Eye (tissue), 1 donor: ENCODE measurements at regions not wholly inside any gene's neighbourhood (a gene's known extent, or its start where the extent isn't known, plus 50 kb on each side); places are given as distances from the start of the nearest gene placed in this dataset.
"Not testable (repeated sequence)": the region's sequence is repeated elsewhere in the genome, so short reads cannot be mapped to it uniquely, and the experiment has no call there.

ENCODE experiments used
- DNase-seq: peaks from one replicate; pipeline ENCODE4 v3.0.0-alpha.2; 2015

GRCh38 chr13:62524061-62524460, 1108.4 kb upstream of the PCDH20 start:
- DNase-seq: no peak

DNA sequence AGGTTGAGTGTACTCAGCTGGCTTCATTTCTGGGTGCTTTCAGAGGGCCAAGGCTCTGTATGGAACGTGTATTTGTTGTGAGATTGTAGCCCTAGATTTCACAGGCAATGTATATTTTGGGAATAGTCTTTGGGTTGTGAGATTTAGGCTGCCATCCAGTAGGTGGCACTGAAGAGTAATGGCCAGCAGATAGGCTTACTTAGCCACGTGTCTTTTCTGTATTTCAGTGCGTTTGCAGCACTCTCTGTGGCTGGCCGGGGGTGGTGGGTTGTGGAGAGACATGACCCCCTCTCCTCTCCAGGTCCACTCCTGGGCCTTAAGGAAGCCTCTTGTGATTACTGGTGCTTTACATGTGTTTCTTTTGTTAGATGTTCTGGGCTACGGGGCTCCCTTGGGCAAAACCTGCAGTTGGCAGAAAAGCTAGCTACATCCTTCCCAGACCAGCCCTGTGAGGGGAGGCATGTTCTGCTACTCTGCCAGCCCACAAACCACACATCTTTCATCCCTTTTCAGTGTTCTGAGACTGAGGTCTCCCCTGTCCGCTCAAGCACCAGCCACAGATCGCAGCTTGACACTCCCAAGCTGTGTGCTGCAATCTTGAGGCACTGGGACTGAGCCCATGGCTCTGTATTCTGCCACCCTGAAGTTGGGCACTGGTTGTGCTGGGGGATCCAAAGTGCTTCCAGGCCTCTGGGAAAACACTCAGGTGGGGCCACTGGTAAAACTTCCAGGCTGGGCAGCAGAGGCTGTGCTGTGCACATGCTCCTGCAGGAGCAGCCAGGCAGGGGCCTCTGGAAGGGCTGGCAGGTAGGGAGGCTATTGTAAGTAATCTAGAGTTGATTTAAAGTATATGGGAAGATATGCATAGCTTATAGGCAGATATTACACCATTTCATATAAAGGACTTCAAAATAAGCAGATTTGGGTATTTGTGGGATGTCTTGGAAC, 1096.8 kb upstream of the PCDH20 start:
- DNase-seq: peak; percentile 29

DNA sequence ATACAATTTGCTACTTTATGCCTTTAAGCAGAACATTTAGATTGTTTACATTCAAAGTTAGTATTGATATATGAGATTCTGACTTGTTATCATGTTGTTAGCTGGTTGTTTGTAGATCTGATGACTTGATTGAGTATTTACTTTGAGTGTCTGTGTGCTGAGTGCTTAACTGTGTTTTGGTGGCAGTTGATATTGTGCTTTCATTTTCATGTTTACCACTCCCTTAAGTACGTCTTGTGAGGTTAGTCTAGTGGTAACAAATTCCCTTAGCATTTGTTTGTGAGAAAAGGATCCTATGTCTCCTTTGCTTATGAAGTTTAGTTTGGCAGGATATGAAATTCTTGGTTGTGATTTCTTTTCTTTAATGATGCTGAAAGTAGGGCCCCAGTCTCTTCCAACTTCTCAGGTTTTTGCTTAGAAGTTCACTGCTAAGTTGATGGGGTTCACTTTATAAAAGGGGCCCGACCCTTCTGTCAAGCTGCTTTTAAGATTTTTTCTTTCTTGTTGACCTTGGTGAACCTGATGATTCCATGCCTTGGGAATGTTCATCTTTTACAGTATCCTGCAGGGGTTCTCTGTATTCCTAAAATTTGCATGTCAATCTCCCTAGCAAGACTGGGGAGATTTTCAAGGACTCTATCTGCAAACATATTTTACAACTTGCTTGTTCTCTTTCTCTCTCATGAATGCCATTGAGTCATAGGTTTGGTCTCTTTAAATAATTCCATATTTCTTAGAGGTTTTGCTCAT, 1095.4 kb upstream of the PCDH20 start:
- DNase-seq: no peak

DNA sequence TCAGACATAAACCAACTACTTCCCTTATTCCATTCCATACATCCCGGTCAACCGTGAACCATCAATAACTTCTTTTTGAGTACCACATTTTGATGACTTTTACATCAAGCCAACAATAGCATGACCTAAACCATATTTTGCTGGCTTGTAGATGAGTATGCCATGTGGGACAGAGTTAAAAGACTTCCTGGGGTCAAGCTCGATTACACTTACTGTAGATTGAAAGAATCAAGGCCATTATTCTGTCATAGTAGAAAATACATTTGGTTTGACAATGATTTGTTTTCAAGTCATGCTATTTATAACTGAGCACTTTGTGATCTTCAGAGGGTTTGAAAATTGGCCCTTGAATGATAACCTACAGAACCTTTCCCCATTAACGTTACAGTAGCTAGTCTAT, 1086.9 kb upstream of the PCDH20 start:
- no peak for DNase-seq

DNA sequence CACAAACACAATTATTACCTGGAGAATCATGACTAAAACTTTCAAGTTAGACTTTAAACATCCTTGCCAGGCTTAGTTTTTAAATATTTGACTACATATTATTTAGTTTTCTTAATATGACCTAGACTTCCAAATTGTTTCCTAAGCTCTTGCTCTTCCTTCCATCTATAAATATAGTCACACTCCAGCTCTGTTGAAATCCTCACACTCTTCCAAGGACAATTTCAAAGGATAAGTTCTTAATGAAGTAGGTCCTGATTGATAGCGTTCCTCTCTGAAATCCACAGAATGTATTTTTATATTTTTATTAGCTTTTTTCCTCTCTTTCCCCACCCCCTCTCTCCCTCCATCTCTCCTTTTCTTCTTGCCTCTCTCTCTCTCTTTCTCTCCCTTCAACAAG, 1074.1 kb upstream of the PCDH20 start:
- DNase-seq: no peak

- peak; percentile 24 for DNase-seq
Measured at GRCh38 chr13:62483774-62484173, 1068.1 kb upstream of the PCDH20 start.

- no peak for DNase-seq
Measured at GRCh38 chr13:62482351-62482750, 1066.7 kb upstream of the PCDH20 start.

DNA sequence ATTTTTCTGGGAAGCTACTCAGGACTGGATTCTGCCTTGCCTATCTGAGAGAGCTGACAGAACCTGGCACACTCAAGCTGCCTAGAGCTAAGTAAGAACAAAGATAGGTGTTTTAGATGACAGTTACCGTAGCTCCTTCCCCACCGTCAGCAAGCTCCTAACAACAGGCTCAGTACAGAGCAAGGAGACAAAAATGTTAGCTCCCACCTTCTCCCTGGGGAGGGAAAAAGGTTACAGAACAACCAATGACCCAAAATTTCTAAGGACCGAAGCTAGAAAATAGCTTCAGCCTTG, 1058.2 kb upstream of the PCDH20 start:
- DNase-seq: no peak

GRCh38 chr13:62473190-62473943, 1057.7 kb upstream of the PCDH20 start:
- DNase-seq: no peak

DNA sequence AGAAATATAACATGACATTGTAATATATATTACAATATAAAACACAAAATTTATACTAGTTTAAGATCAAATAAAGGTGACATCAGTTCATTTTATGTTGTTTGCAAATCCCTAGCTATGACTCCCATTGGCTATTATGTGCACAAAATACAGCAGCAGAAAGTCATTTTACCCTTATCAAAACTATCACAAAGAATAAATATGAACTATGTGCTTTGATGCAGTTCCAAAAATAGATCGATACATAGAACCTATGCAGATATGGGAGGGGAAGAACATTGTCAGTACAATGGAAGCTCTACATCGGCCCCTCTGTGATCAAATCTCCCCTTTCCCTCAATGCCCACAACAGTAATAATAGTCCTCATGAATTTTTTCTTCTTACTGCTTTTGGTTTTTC, 1038.1 kb upstream of the PCDH20 start:
- no peak for DNase-seq

DNA sequence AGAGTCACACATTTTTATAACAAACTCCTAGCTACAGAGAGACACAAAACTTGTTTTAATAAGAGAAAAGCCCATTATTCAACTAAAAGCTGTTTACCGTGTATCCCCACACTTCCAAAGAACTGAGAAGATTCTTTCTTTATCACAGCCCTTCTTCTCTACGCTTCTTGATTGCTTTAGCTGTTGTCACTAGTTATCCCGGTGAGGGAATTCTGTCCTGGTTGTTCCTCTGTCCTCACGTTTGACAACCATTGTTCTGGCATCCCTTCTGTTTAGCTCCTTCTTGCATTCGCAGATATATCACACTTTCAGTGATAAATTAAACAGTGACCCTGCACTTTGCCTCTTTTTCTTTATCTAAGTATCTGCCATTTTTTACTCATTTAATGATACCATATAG, 1035.1 kb upstream of the PCDH20 start:
- no peak for DNase-seq

DNA sequence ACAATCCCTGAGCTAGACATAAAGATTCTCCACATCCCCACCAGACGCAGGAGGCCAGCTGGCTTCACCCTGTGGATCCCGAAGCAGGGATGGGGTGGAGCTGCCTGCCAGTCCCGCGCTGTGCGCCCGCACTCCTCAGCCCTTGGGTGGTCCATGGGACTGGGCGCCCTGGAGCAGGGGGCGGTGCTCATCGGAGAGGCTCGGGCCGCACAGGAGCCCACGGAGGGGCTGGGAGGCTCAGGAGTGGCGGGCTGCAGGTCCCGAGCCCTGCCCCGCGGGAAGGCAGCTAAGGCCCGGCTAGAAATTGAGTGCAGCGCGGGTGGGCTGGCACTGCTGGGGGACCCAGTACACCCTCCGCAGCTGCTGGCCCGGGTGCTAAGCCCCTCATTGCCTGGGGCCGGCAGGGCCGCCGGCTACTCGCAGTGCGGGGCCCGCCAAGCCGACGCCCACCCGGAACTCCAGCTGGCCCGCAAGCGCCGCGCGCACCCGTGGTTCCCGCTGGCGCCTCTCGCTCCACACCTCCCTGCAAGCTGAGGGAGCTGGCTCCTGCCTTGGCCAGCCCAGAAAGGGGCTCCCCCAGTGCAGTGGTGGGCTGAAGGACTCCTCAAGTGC, 1032.2 kb upstream of the PCDH20 start:
- not testable (repeated sequence) for DNase-seq

GRCh38 chr13:62444805-62445204, 1029.2 kb upstream of the PCDH20 start:
- DNase-seq: no peak

GRCh38 chr13:62434081-62434480, 1018.4 kb upstream of the PCDH20 start:
- no peak for DNase-seq

- no peak for DNase-seq
Measured at GRCh38 chr13:62433660-62434059, 1018.0 kb upstream of the PCDH20 start.

DNA sequence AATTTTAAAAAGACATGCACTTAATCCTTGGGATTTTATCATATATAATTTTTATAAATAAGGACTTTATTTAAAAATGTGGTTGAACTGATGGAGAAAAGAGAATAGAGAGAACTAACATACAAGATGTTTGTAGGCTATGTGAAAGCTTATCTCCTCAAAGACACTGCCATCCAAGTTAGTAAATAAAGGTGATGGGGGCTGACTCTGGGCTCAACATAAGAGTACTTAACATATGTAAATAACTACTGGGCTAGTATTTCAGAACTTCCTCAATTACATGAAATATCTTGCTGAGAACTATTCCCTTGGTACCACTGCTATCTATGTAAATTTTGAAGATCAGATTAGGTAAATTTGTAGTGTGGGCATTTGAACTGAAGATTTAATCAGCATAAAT, 1017.3 kb upstream of the PCDH20 start:
- DNase-seq: no peak

- no peak for DNase-seq
Measured at GRCh38 chr13:62432295-62432694, 1016.6 kb upstream of the PCDH20 start.

DNA sequence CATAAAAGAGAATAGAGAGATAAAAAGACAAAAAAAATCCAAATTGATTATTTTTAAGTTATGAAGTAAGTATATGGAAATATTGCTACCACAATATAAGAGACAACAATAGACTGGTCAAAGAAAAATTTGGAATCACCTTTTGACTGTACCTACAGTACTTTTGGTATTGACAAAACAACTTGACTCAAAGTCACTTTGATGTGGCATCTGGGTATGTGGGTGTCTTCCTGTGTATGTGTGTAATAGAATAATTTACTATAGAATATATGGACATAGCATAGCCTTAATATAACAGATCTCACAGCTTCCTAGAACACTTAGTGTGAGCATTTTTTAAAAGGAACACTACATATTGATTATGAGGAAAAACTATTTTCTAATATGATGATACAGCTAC, 1016.2 kb upstream of the PCDH20 start:
- DNase-seq: no peak

DNA sequence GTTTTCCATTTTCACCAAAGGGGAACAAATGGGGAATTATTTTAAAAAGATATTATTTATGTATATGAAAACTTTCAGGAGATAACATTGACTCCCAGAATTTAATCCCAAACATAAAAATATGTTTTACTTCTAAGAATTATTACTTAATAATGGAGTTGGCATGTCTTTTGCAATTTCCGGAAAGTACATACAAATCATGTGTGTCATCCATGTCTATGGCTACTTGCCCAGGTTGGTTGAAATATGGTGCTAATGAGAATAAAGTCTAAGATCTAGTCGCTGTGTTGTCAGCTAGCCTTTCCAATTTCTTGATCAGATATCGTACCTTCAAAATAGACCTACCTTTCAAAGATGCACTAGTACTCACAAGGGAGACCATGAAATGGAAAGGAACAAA, 1003.2 kb upstream of the PCDH20 start:
- DNase-seq: no peak

DNA sequence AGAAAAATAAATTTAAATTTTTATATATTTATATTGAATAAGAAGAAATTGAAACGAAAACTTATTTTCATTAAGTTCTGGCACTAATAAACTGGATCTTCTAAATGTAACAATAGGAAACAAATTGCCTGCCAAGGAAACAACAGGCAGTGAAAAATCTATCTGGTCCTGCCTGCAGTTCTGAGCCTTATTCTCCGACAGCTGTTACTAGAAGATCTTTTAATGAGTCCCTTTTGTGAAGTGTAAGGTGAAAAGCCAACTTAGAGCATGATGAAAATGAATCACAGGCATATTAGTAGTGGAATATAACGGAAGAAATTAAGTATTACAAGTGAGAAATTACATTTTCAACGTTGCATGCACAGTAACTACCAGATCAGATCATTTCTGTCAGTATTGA, 1002.7 kb upstream of the PCDH20 start:
- DNase-seq: peak; percentile 11

DNA sequence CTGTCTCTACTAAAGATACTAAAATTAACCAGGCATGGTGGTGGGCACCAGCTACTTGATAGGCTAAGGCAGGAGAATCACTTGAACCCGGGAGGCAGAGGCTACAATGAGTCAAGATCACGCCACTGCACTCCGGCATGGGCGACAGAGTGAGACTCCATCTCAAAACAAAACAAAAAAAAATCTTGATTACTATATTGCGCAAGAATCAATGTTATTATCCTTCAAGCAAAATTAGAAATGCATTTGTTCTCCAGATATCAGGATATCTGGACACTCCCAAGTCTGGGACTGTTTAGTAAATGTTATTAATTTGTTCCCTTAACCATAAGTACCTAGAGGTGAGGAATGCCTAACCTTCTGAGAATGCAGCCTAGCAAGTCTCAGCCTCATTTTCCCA, 992.2 kb upstream of the PCDH20 start:
- no peak for DNase-seq

DNA sequence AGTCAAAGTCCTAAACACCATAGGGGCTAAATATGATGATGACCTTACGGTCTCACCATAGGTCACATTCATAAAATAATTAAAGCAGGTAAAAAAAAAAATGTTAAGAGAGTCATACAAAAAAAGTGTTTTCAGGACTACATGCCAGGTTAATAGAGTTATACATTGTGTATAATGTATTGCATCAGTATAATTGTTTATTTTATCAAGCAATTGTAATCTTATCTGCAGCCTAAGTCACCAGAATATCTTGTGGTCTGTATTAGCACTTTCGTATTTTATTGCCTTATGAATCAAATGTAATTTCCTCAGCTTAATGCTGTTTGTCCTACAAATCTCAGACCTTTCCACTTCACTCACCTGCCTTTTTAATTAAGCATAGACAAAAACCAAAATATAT, 972.9 kb upstream of the PCDH20 start:
- no peak for DNase-seq

- peak; percentile 60 for DNase-seq
Measured at GRCh38 chr13:62387647-62388046, 972.0 kb upstream of the PCDH20 start.
